ENCODE measurements at regions not wholly inside any gene's neighbourhood (a gene's known extent, or its start where the extent isn't known, plus 50 kb on each side); places are given as distances from the start of the nearest gene placed in this dataset.

GRCh38 chr15:47427463-47427862 lies 289.8 kb upstream of the SEMA6D start:
- no peak overlapping the region for H3K27ac ChIP-seq (ENCODE audit: low read depth, low read length)
- H3K36me3 ChIP-seq (ENCODE audit: control insufficient read depth, insufficient read depth, low read length), result no peaks in the 10 kb centered on the region
- no peak overlapping the region for H3K4me3 ChIP-seq (ENCODE audit: low read depth, low read length)
- DNase-seq (ENCODE audit: low read depth in 4 of 6, low spot score in 6 of 6), result no peak
- H3K9me3 ChIP-seq (ENCODE audit: control insufficient read depth, insufficient read depth, low read length), result no peaks in the 10 kb centered on the region
- no CpG with 5 or more reads among the region's 1 CpG for WGBS (ENCODE audit: insufficient coverage)
- no peaks in the 10 kb centered on the region for H3K4me1 ChIP-seq (ENCODE audit: control insufficient read depth, insufficient read depth, low read length)
- no peaks in the 10 kb centered on the region for H3K27me3 ChIP-seq (ENCODE audit: control insufficient read depth, insufficient read depth, low read length)

- WGBS (ENCODE audit: insufficient coverage), result no CpG with 5 or more reads among the region's 1 CpG
- DNase-seq (ENCODE audit: low read depth in 4 of 6, low spot score in 6 of 6), result no peak
- Histone ChIP-seq H3K36me3 (ENCODE audit: control insufficient read depth, insufficient read depth, low read length) (no peaks in the 10 kb centered on the region), H3K27me3 (ENCODE audit: control insufficient read depth, insufficient read depth, low read length) (no peaks in the 10 kb centered on the region), H3K4me3 (ENCODE audit: low read depth, low read length) (no peak overlapping the region), H3K27ac (ENCODE audit: low read depth, low read length) (no peak overlapping the region), H3K4me1 (ENCODE audit: control insufficient read depth, insufficient read depth, low read length) (no peaks in the 10 kb centered on the region), H3K9me3 (ENCODE audit: control insufficient read depth, insufficient read depth, low read length) (no peaks in the 10 kb centered on the region)
Measured at GRCh38 chr15:47429376-47429775, 287.9 kb upstream of the SEMA6D start.

- H3K27me3 ChIP-seq (ENCODE audit: control insufficient read depth, insufficient read depth, low read length), result no peaks in the 10 kb centered on the region
- no peak overlapping the region for H3K27ac ChIP-seq (ENCODE audit: low read depth, low read length)
- no peaks in the 10 kb centered on the region for H3K9me3 ChIP-seq (ENCODE audit: control insufficient read depth, insufficient read depth, low read length)
- no peaks in the 10 kb centered on the region for H3K4me1 ChIP-seq (ENCODE audit: control insufficient read depth, insufficient read depth, low read length)
- WGBS (ENCODE audit: insufficient coverage), result no CpG with 5 or more reads among the region's 3 CpGs
- no peak overlapping the region for H3K4me3 ChIP-seq (ENCODE audit: low read depth, low read length)
- no peaks in the 10 kb centered on the region for H3K36me3 ChIP-seq (ENCODE audit: control insufficient read depth, insufficient read depth, low read length)
- peak in 1 of 6 donors; percentile 42 for DNase-seq (ENCODE audit: low read depth in 4 of 6, low spot score in 6 of 6)
Measured at GRCh38 chr15:47431501-47431900, 285.8 kb upstream of the SEMA6D start.

GRCh38 chr15:47432826-47433225 lies 284.5 kb upstream of the SEMA6D start:
- no peaks in the 10 kb centered on the region for H3K4me1 ChIP-seq (ENCODE audit: control insufficient read depth, insufficient read depth, low read length)
- no peak for DNase-seq (ENCODE audit: low read depth in 4 of 6, low spot score in 6 of 6)
- H3K27me3 ChIP-seq (ENCODE audit: control insufficient read depth, insufficient read depth, low read length), result no peaks in the 10 kb centered on the region
- no peak overlapping the region for H3K4me3 ChIP-seq (ENCODE audit: low read depth, low read length)
- no peak overlapping the region for H3K27ac ChIP-seq (ENCODE audit: low read depth, low read length)
- H3K9me3 ChIP-seq (ENCODE audit: control insufficient read depth, insufficient read depth, low read length), result no peaks in the 10 kb centered on the region
- no peaks in the 10 kb centered on the region for H3K36me3 ChIP-seq (ENCODE audit: control insufficient read depth, insufficient read depth, low read length)

GRCh38 chr15:47434596-47434995 lies 282.7 kb upstream of the SEMA6D start:
- Histone ChIP-seq H3K4me3 (ENCODE audit: low read depth, low read length) (no peak overlapping the region), H3K4me1 (ENCODE audit: control insufficient read depth, insufficient read depth, low read length) (no peaks in the 10 kb centered on the region), H3K36me3 (ENCODE audit: control insufficient read depth, insufficient read depth, low read length) (no peaks in the 10 kb centered on the region), H3K27ac (ENCODE audit: low read depth, low read length) (no peak overlapping the region), H3K27me3 (ENCODE audit: control insufficient read depth, insufficient read depth, low read length) (no peaks in the 10 kb centered on the region), H3K9me3 (ENCODE audit: control insufficient read depth, insufficient read depth, low read length) (no peaks in the 10 kb centered on the region)
- peak in 2 of 6 donors; percentile 19 to 57 for DNase-seq (ENCODE audit: low read depth in 4 of 6, low spot score in 6 of 6)
- no CpG with 5 or more reads among the region's 2 CpGs for WGBS (ENCODE audit: insufficient coverage)

DNA sequence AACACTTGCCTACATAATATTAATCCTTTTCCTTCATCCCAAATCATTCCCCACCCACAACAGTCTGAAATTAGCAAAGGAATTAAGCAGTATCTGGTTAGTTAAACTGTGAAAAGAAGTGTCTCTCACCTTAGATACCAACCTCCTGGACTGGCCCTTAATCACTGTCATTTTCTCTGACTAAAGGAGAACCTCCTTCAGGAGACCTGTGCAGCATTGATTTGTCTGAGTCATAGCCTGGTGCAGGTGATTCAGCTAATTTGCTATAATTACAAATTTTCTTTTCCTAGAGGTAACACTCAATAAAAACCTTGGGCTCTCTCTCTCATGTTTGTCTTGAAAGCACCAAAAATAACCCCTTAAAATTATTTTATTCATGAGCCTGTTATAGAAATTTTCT lies 279.8 kb upstream of the SEMA6D start:
- Histone ChIP-seq H3K9me3 (ENCODE audit: control insufficient read depth, insufficient read depth, low read length) (no peaks in the 10 kb centered on the region), H3K27ac (ENCODE audit: low read depth, low read length) (no peak overlapping the region), H3K4me1 (ENCODE audit: control insufficient read depth, insufficient read depth, low read length) (no peaks in the 10 kb centered on the region), H3K27me3 (ENCODE audit: control insufficient read depth, insufficient read depth, low read length) (no peaks in the 10 kb centered on the region), H3K36me3 (ENCODE audit: control insufficient read depth, insufficient read depth, low read length) (no peaks in the 10 kb centered on the region), H3K4me3 (ENCODE audit: low read depth, low read length) (no peak overlapping the region)
- no peak for DNase-seq (ENCODE audit: low read depth in 4 of 6, low spot score in 6 of 6)

DNA sequence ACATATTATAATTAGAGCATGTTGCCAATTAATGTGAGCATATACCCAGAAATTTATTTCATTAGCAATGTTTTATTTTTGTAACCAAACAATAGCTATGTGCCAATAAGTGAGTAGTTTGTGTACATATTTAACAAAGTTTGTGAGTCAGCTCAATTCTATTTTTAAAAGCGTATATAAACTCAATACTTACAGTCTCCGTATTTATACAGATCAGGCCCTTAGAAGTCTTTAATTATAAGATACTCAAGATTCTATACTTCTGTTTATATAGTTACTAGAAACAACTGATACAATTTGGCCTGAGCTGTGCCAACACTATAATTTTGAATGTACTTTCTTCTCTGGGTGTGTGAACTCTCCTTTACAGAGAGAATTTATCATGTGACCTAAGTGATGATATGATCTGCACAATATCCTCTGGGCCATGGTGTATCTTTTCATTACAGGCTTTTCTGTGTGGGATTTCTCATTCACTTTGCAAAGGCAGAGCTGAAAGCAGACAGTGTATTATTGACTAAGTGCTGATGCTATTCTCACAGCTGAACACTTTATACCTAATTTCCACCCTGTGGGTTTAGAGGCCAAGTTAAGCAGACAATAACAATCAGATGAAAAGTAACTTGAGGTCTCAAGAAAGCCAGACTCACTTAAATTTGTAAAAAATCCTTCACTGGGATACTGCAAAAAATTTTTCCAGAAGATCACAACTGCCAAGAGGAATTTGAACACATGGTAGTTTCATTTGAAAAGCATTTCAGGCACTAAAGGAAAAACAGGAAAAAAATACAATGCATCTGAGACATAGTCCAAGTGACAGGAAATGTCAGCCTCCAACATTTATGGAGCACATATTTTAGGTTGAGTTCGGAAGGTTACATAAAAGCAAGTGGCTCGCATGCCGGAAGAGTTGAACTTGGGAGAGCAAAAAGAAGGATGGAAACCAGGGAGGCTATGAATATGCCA lies 277.9 kb upstream of the SEMA6D start:
- Histone ChIP-seq H3K27ac (ENCODE audit: low read depth, low read length) (no peak overlapping the region), H3K27me3 (ENCODE audit: control insufficient read depth, insufficient read depth, low read length) (no peaks in the 10 kb centered on the region), H3K36me3 (ENCODE audit: control insufficient read depth, insufficient read depth, low read length) (no peaks in the 10 kb centered on the region), H3K4me3 (ENCODE audit: low read depth, low read length) (no peak overlapping the region), H3K4me1 (ENCODE audit: control insufficient read depth, insufficient read depth, low read length) (no peaks in the 10 kb centered on the region), H3K9me3 (ENCODE audit: control insufficient read depth, insufficient read depth, low read length) (no peaks in the 10 kb centered on the region)
- WGBS (ENCODE audit: insufficient coverage), result 85% methylated on average over 3 of the region's 5 CpGs
- peak in 1 of 6 donors; percentile 17 for DNase-seq (ENCODE audit: low read depth in 4 of 6, low spot score in 6 of 6)

DNA sequence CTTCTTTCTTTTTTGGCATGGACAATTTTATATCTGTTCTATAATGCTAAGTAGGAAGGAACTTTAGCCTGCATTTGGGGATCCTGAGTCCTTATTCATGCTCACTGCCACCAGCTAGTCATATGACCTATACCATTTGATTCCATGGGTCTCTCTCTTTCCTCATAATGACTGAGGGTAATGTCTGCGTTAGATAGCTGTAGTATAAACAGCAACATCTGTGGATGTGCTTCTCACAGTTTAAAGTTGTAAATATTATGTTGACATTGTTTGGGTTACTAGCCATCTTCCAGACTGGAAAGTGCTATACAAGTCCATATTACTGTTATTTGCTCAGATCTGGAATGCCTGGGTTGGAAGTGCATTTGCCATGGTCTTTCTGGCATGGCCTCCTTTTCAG lies 274.9 kb upstream of the SEMA6D start:
- Histone ChIP-seq H3K4me1 (ENCODE audit: control insufficient read depth, insufficient read depth, low read length) (no peaks in the 10 kb centered on the region), H3K36me3 (ENCODE audit: control insufficient read depth, insufficient read depth, low read length) (no peaks in the 10 kb centered on the region), H3K4me3 (ENCODE audit: low read depth, low read length) (no peak overlapping the region), H3K27ac (ENCODE audit: low read depth, low read length) (no peak overlapping the region), H3K9me3 (ENCODE audit: control insufficient read depth, insufficient read depth, low read length) (no peaks in the 10 kb centered on the region), H3K27me3 (ENCODE audit: control insufficient read depth, insufficient read depth, low read length) (no peaks in the 10 kb centered on the region)
- DNase-seq (ENCODE audit: low read depth in 4 of 6, low spot score in 6 of 6), result no peak
- no CpG with 5 or more reads among the region's 1 CpG for WGBS (ENCODE audit: insufficient coverage)

DNA sequence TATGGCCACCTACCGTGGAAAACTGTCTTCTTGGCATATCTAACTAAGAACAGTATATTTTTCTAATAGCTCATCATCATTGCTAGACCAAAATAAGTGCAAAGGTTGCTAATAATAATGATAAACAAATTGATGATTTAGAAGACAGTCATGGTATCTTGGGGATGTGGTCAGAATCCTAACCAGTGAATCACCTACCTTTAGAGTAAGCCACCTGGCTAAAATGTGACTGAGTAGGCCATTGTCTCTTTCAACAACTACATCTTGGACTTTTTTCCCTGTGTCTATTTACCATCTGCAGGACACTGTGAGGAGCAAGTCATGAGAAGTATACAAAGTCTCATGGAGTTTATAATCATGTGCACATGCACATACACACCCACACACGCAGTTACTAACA lies 273.5 kb upstream of the SEMA6D start:
- H3K4me3 ChIP-seq (ENCODE audit: low read depth, low read length), result no peak overlapping the region
- no peak overlapping the region for H3K27ac ChIP-seq (ENCODE audit: low read depth, low read length)
- DNase-seq (ENCODE audit: low read depth in 4 of 6, low spot score in 6 of 6), result no peak
- H3K4me1 ChIP-seq (ENCODE audit: control insufficient read depth, insufficient read depth, low read length), result no peaks in the 10 kb centered on the region
- no CpG with 5 or more reads among the region's 2 CpGs for WGBS (ENCODE audit: insufficient coverage)
- H3K36me3 ChIP-seq (ENCODE audit: control insufficient read depth, insufficient read depth, low read length), result no peaks in the 10 kb centered on the region
- no peaks in the 10 kb centered on the region for H3K27me3 ChIP-seq (ENCODE audit: control insufficient read depth, insufficient read depth, low read length)
- H3K9me3 ChIP-seq (ENCODE audit: control insufficient read depth, insufficient read depth, low read length), result no peaks in the 10 kb centered on the region

DNA sequence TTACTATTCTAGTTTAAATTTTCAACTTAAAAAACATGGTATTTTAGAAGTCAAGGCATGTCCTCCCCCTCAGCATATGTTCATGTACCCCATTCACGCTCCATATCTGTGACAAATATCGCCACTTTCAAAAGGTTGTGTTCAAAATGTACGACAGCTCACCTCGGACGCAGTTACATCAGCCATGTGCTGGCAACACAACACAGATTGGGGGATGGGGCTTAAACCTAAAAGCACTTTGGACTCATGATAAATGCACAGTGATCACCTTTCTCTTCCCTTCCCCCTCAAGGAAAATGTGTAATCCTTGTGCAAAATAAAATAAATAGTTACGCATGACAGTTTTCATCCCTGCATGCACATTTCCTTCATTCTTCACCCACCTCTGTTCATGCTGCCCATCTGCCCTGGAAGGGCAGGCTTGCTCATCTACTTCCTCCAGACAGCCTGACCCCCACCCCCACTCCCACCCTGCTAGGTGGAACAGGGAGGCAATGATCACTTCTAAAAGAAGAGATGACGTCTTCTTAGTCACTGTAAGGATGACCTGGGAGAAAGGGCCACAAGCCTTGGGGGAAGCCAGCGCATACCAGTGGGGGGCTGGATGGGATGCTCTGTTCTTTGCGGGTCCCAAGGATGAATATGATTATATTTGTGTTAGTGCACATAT lies 271.4 kb upstream of the SEMA6D start:
- Histone ChIP-seq H3K27ac (ENCODE audit: low read depth, low read length) (no peak overlapping the region), H3K27me3 (ENCODE audit: control insufficient read depth, insufficient read depth, low read length) (no peaks in the 10 kb centered on the region), H3K9me3 (ENCODE audit: control insufficient read depth, insufficient read depth, low read length) (no peaks in the 10 kb centered on the region), H3K4me3 (ENCODE audit: low read depth, low read length) (no peak overlapping the region), H3K4me1 (ENCODE audit: control insufficient read depth, insufficient read depth, low read length) (no peaks in the 10 kb centered on the region), H3K36me3 (ENCODE audit: control insufficient read depth, insufficient read depth, low read length) (no peaks in the 10 kb centered on the region)
- no peak for DNase-seq (ENCODE audit: low read depth in 4 of 6, low spot score in 6 of 6)
- WGBS (ENCODE audit: insufficient coverage), result 100% methylated on average over 4 of the region's 9 CpGs

All from spinal cord (tissue), 9 donors.